COLO668 (cell line): ENCODE measurements at regions not wholly inside any gene's neighbourhood (a gene's known extent, or its start where the extent isn't known, plus 50 kb on each side); places are given as distances from the start of the nearest gene placed in this dataset.

ENCODE experiments used
- DNase-seq: peaks from one replicate; lab custom pipeline; 2025; ENCODE audit not compliant: unreplicated experiment; lab: John Stamatoyannopoulos, UW

DNA sequence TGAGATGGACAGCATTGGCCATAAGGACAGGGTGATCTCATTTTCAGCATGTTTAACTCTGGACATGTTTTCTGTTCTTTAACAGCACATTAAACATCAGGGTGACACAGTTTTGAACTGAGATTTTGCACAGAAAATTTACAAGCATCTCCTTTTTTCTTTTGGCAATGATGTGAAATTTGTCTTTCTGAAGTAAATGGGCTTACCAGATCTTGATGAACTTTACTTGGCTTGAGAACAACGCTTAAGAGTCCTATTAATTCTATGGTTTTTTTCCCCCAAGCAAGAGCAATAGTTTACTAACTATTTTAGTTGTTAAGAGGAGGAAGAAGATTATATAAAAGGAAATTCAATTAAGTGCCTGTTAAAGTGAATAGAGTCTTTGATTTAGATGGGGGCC lies 491.0 kb downstream of the SNAPC1 start:
- no peak for DNase-seq

DNA sequence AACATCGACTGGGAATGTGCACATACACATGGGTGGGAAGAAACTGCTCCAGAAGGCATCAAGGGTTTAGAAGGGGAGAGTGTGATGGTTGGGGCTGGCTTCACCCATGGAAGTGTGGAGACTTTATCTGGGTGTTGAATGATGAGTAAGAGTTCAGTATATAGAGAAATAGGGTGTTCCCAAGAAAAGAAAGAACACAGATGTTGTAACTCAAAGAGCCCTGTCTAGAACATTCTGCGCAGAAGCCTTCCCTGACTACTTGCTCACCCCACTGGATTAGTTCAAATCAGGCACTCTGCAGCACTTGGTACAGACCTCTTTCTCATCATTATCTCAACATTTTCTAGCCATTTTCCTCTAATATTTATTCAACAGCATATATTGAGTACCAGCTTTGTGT lies 491.7 kb downstream of the SNAPC1 start:
- no peak for DNase-seq

DNA sequence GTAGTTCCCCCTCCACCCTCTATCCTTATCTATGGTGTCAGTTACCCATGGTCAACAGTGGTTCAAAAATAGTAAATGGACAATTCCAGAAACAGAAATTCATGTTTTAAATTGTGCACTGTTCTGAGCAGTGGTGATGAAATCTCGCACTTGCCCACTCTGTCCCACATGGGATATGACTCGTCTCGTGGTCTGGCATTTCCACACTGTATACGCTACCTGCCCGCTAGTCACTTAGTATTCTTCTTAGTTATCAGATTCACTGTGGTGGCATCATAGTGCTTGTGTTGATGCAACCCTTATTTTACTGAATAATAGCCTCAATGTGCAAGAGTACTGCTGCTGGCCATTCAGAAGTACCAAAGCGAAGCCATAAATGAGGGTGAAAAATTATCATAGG lies 507.0 kb downstream of the SNAPC1 start:
- DNase-seq, result no peak

DNA sequence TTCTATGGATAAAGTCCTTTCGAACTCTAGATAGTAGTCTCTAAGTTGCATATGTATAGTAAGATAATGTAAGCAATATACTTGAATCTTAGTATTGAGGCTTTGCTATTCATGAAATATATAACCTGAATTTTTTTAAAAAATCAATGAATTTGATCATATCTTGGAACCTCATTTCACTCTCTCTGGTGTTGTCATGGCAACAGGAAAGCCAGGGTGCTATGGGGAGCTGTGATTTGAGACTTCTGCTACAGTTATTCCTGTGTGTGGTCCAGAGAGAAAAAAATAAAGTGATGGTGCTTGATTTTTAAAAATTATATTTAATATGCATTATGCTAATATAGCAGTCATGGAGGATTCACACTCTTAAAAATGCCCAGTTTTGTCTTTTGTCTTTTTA lies 508.0 kb downstream of the SNAPC1 start:
- DNase-seq, result no peak

DNA sequence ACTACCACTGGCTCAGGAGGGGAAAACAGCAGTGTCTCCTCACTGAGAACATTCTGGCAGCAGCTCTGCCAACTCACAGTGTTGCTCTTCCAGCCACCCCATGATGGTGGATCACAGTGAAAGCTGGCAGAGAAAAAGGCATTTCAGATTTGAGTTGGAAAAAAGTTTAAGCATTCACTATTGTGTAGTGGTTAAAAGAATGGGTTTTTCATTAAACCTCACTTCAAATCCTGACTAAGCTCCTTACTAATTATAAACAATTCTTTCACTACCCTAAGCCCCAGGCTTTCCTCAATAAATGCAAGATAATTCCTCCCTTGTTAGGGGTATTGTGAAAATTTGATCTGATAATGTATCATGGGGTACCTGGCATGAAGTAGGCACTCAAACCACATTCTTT lies 518.1 kb downstream of the SNAPC1 start:
- DNase-seq, result no peak

DNA sequence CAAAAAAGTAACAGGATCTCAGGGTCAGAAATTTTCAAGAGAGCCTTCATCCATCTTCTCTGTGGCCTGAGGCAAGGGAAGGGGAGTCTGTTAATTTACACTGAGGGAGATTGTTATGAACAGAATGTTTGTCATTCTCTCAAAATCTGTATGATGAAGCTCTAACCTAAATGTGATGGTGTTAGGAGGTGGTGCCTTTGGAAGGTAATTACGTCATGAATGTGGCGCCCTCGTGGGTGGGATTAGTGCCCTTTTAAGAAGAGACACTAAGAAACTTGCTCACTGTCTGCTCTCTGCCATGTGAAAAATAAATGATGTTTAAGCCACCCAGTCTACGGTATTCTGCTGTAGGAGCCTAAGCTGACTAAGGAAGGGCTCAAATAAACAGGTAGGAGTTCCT lies 521.6 kb downstream of the SNAPC1 start:
- no peak for DNase-seq

DNA sequence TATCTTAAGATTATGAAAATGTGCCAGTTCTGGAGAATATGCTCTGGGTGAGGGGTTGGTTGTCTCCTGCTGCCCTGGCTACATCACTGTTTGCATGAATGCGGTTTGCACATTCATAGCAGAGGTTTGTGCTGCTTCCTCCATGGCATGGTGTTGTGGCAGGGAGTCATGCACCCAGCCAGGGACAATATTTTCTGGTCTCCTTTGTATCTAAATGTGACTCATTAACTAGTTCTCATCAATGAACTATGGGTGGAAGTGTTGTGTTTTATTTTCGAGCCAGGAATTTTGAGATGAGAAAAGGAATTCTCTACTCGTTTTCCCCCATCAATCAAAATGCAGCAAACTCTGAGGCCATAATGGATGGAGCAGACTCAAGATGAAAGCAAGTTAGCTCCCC lies 527.3 kb downstream of the SNAPC1 start:
- no peak for DNase-seq

DNA sequence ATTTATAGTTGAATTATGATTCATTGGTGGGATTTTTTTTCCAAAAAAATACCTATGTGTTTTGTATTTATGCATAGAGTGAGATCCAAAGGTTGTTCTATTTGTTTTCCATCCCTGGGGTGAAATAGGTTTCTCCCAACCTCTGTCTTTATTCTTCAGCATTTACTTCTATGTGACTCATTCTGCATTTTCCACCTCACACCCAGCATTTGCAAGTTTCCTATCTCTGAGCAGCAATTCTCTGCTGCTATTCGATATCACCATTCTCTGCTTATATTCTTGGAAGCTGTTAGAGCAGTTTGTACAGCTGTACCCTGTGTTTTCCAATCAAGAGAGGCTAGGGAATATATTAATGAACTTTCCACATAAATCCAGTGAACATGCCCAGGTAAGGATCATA lies 538.9 kb downstream of the SNAPC1 start:
- DNase-seq, result no peak

DNA sequence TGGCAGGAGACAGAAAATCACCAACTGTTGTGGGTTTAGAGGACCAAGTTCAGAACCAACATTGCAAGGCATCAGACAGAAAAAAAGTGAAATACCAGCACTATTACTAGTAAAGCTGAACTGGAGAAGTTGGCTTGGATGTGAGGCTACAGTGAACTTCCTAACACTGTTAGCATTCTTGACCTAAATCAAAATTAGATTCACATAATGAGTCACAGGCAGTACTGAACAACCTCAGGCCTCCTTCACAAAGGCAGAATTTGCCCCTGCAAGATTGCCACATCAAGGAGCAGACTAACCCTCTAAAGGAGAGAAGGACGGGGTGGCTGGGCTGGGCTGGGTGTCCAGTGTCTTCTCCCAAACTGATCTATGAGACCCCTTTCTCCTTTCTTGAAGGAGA lies 539.7 kb downstream of the SNAPC1 start:
- no peak for DNase-seq

DNA sequence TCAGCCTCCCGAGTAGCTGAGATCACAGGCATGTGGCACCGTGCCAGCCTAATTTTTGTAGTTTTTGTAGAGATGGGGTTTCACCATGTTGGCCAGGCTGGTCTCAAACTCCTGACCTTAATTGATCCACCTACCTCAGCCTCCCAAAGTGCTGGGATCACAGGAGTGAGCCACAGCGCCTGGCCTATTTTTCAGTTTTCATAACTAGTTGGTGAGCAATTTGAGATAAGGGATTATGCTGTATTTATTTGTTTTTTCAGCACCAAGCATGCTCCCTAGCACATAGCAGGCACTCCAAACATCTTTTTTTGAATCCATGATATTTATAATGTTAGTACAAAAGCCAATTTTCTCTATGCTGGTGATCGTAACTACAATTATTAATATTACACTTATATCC lies 541.2 kb downstream of the SNAPC1 start:
- no peak for DNase-seq

DNA sequence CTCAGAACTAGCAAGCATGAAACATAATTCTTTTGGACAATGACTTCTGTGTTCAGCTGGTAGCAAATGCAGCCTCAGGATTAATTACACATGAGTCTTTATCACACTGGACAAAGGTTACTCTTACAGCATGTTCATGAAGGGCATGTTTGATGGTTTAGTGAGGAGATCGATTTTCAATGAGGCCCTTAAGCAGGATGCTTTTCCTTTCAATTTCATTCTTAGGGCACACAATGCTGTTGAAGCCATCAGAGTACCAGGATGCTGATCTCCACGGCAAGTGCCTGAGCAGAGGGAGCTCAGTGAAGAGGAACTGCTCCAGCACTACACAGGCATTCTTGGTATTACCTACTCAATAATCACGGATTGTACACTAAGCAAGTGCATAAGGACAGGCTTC lies 542.0 kb downstream of the SNAPC1 start:
- DNase-seq, result peak; percentile 48

DNA sequence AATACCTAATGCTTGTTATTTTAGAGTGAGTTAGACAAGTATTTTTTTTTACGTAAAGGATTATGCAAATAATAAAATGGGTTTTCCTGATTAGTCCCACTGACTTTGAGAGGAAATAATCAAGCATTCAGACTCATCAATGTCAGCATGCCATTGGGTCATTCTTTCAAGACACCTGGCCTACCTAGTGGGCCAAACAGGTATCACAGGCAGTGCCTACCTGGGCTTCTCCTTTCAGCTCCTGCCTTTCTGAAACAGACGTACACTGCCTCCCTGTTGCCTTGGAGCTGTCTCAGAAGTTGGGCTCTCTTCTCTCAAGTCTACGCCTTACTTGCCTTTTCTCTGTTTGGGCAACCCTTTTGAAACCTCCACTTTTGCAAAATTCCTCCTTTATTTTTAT lies 545.6 kb downstream of the SNAPC1 start:
- no peak for DNase-seq

DNA sequence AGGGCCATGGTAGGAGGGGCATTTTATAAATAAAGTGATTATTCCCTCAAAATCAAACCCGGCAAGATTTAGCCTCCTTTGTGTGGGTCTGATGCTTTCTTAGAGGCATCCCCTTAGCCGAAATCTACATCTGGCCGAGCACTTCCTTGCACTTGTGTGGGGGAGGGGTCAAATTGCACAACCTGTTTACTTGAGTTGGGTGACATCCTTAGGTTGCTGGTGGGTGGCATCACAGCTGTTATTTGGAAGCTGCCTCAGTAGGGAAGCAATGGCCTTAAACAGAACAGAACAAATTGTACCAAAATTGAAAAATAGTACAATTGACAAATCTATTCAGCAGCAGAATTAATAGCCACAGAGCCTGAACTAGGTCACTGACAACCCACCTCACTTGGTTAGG lies 546.1 kb downstream of the SNAPC1 start:
- DNase-seq, result no peak

DNA sequence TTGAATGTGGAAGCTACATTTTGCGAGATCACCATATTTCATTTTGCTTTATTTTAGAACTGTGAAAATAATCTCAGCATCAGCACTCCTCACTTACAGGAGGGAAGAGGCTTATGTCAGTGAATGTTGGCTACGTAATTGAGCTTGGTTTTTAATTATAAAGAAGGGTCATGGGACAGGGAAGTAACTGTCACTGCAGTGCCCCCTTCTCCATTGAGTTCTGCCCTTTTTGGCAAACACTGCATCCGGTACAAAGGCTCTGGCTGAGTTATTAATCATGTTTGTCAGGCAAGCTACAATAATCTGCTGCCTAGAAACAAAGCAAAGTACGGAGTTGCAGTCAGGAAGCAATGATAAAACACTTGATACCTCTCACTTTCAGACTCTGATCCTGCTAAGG lies 546.7 kb downstream of the SNAPC1 start:
- no peak for DNase-seq

DNA sequence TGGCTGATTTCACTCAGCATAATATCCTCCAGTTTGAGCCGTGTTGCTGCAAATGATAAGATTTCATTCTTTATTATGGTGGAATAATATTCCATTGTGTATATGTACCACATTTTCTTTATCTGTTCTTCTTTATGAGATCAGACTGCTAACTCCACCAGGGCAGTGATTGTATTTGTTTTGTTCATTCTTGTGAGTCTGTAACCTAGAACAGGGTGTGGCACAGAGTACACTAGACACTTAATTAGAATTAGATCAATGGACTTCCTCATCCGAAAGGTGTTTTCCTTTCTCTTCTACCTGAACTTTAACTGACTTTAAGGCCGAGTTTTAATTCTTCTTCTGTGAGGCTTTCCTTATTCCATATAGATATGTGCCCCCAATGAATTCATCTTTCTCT lies 551.0 kb downstream of the SNAPC1 start:
- no peak for DNase-seq

DNA sequence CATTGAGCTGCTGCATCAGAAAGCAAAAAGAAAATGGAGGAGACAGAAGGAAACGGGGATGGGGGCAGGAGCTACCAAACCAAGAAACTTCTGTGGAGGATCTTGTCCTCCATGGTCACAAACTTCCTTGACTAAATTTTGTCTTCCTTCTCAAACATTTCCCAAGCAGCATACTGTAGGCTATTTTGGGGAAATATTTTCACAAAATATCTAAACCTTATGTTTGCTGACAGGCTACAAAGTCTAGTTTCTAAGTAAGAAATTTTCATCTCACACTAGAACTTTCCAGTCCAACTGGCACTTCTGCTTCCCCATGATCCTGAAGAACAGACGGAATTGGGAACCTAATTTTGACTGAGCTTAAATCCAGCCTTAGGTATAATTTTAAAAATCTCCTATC lies 552.0 kb downstream of the SNAPC1 start:
- no peak for DNase-seq

DNA sequence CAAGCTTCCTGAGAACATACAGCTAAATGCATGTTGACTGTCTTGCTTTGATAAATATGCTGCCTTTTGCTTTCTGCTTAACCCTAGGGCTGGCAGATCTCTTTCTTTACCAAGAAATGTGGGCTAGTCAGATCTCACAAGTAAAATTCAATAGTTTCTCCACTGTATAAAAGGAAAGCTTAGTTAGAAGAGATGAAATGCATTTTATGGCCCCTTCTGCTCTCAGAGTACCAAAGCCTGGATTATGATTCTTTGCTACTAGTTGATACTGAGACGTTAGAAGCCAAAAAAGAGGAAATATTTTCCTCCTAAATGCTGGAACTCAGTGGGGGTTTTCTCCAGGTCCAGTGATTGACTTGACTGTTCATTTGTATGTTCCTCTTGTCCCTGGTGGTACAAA lies 552.7 kb downstream of the SNAPC1 start:
- DNase-seq, result no peak

DNA sequence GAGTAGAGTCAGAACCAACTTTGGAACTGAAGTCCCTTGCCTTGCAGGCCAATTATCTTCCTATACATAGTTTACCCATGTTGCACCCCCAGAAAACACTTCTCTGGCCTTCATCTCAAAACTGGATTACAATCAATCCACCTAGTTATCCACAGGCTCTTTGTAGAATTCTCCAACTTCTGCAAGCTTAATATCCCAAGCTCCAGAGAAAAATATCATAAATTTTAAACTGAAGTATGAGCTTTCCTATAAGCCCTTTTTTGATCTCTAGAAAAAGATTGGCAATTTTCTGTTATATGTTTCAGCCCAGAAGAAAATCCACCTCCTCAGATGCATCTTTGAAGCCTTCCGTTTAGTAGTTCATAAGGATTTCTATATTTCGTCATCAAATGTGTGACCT lies 553.4 kb downstream of the SNAPC1 start:
- no peak for DNase-seq

DNA sequence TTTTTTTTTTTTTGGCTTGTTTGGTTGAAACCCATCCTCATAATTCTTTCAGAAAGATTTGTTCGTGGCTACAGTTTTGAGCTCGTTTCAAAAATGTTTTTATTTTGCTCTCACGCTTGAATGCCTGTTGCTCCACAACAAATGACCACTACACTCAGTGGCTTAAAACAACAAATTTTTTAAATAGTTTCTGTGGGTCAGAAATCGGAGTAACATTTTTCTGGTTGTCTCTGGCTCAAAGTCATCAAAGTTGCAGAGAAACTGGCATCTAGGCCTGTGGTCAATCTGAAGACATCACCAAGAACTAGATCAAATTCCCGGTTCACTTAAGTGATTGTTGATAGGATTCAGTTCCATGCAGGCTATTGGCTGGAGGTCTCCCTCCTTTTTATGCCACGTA lies 560.0 kb downstream of the SNAPC1 start:
- DNase-seq, result no peak

DNA sequence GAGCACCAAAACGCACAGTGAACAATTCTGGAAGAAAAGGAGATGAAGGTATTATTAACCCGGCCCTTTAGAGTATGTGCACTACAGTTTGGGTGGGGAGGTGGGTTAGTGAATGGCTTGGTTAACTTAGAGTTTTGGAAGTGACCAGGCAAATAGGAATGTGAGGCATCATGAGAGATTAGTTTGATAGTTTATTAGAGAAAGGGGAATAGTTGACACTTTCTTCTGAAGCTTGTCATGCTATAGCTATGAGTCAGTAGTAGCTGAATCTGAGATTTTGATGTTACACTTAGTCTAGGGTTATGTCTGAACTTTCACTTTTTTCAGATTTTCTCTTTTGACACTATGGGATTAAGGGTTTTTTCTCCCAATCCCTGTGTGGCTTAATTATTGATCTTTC lies 567.2 kb downstream of the SNAPC1 start:
- no peak for DNase-seq

DNA sequence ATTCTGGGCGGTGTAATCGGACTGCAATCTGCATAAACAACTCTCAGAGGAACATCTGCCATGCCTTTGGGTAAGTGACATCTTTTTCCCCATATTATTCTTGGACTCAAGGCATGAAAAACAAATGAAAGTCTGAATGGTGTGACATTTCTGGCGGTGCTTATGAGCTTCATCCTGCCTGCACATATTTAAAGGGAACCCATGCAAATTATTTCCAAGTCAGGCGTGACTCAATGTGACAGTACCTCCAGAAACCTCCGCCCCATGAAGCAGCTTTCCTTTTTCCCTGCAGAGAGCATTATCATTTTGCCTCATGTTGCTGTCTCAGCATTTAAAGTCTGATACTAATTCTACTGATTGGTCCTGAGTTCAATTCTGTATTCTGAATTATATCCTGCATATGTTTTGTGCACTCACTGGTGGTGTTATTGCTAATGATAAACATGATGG lies 585.4 kb downstream of the SNAPC1 start:
- no peak for DNase-seq

DNA sequence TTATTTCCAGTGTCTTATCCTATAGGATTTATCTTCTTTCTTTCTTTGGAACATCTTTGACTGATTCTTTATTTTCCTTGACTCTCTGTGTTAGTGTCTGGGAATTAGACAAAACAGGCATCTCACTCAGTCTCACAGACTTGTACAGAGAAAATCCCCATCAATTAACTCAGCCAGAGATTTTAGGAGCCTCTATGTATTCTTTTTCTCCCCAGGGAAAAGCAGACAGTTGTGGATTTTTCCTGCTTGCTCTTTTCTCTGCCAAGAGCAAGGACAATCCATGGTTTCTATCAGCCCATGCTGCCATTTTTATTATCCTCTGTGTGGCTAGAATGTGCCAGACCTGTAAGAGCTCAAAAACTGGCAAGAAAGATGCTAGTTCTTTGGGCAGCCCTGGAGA lies 595.1 kb downstream of the SNAPC1 start:
- DNase-seq, result no peak

DNA sequence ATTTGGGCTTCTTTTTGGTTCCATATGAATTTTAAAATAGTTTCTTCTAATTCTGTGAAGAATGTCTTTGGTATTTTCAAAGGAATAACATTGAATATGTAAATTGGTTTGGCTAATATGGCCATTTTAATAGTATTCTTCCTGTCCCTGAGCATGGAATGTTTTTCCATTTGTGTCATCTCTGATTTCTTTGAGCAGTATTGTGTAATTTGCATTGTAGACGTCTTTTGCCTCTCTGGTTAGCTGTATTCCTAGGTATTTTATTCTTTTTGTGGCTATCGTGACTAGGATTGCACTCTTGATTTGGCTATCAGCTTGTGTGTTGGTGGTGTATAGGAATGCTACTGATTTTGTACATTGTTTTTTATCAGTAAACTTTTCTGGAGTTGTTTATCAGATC lies 601.9 kb downstream of the SNAPC1 start:
- DNase-seq, result no peak

DNA sequence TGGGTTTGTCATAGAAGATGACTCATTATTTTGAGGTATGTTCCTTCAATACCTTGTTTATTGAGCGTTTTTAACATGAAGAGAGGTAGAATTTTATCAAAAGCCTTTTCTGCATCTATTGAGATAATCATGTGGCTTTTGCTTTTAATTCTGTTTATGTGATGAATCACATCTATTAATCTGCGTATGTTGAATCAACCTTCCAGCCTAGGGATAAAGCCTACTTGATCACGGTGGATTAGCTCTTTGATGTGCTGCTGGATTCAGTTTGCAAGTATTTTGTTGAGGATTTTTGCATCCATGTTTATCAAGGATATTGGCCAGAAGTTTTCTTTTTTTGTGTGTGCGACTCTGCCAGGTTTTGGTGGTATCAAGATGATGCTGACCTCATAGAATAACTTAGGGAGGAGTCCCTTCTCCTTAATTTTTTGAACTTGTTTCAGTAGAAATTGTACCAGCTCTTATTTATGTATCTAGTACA lies 602.6 kb downstream of the SNAPC1 start:
- no peak for DNase-seq
